ENCODE measurements at regions not wholly inside any gene's neighbourhood (a gene's known extent, or its start where the extent isn't known, plus 50 kb on each side); places are given as distances from the start of the nearest gene placed in this dataset.

DNA sequence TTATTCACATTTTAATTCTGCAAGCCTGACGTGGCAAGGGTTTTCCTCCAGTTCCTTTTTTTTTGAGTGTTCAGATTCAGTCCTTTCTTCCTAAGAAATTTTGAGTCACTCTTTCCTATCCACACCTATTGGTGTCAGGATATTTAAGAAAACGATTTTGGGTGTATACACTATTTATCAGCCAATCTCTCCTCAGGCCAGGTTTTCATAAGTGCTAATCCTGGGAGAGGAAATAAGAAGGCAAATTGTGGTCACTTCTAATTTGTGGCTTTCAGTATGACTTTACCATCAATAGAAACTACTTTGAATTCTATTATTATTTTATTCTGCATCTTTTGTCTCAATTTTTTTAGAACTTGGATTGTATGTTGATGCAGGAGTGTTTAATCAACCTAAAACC lies 174.4 kb downstream of the DSEL start:
- no peak for DNase-seq (ENCODE audit: low spot score)
- no peak for ATAC-seq (ENCODE audit: low FRiP score)
- TF ChIP-seq, protein P1, sequence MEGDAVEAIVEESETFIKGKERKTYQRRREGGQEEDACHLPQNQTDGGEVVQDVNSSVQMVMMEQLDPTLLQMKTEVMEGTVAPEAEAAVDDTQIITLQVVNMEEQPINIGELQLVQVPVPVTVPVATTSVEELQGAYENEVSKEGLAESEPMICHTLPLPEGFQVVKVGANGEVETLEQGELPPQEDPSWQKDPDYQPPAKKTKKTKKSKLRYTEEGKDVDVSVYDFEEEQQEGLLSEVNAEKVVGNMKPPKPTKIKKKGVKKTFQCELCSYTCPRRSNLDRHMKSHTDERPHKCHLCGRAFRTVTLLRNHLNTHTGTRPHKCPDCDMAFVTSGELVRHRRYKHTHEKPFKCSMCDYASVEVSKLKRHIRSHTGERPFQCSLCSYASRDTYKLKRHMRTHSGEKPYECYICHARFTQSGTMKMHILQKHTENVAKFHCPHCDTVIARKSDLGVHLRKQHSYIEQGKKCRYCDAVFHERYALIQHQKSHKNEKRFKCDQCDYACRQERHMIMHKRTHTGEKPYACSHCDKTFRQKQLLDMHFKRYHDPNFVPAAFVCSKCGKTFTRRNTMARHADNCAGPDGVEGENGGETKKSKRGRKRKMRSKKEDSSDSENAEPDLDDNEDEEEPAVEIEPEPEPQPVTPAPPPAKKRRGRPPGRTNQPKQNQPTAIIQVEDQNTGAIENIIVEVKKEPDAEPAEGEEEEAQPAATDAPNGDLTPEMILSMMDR (IDR thresholded peaks at IDR 0.05) = no peak

DNA sequence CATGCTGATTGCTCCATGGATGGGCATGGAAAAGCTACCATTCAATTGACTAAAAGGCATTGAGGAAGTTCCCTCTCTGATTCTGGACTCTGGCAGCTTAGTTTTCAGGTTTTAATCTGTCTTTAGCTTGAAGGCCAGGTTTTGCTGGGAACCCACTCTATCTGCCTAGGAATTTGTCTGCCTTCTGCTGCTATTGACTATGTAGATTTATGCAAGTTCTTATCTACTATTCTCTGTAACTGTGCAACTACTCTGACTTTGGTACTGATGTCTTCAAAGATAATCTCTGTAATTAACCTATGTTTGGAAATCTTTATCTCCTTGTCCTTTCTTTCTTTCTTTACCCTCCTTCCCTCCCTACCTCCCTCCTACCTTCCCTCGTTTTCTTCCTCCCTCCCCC lies 178.8 kb downstream of the DSEL start:
- DNase-seq (ENCODE audit: low spot score) (no peak), ATAC-seq (ENCODE audit: low FRiP score) (no peak)
- TF ChIP-seq, protein P1 (IDR thresholded peaks at IDR 0.05) = no peak

DNA sequence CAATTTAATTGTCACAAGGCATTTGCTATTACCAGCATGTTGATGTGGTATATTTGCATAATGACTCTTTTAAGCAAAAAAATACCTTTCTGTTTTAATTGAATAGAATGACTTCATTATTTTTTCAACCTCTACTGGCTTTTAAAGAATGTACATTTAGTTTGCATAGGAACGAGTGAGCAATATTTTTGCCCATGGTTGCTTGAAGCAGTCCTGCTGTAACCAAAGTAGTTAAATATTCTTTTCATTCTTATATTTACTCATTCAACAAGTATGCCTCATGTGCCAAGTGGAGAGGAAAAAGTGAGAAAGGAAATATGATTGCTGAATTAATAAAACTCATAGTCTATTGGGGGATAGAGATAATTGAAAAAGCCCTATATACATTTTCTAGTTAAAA lies 184.7 kb downstream of the DSEL start:
- DNase-seq (ENCODE audit: low spot score) (no peak), ATAC-seq (ENCODE audit: low FRiP score) (no peak)
- TF ChIP-seq, protein P1 (IDR thresholded peaks at IDR 0.05) = no peak

DNA sequence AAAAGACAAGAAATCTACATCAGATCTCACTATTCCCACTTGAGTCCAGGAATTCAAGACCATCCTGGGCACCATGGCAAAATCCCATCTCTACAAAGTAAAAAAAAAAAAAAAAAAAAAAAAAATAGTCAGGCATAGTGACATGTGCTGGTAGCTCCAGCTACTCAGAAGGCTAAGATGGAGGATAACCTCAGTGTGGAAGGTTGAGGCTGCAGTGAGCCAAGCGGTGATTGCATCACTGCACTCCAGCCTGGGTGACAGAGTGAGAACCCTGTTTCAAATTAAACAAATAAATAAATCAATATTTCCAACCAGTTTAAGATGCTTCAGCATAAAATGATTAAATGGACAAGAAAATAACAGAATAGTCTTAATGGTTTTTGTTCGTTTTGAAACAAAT lies 197.4 kb downstream of the DSEL start:
- TF ChIP-seq, protein P1 (IDR thresholded peaks at IDR 0.05) = no peak
- ATAC-seq (ENCODE audit: low FRiP score) = no peak
- no peak for DNase-seq (ENCODE audit: low spot score)

DNA sequence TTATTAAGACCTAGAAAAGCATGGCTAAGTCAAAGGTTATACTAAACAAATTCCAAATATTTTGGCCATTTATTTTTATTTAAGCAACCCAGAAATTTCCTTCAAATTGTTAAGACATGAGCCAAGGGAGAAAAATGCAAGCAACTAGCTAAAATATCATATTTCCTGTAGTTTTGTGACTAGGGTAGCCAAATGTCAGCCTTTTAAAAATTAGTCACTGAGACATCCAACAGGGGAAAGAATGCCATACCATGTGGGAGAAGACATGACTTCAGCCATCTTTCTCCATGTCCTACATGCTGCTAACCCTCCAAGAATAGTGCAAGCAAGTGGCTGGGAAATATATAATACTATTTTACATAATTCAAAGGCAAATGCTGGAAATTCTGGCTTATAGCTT lies 197.9 kb downstream of the DSEL start:
- DNase-seq (ENCODE audit: low spot score) (no peak), ATAC-seq (ENCODE audit: low FRiP score) (no peak)
- TF ChIP-seq, protein P1 (IDR thresholded peaks at IDR 0.05) = no peak

DNA sequence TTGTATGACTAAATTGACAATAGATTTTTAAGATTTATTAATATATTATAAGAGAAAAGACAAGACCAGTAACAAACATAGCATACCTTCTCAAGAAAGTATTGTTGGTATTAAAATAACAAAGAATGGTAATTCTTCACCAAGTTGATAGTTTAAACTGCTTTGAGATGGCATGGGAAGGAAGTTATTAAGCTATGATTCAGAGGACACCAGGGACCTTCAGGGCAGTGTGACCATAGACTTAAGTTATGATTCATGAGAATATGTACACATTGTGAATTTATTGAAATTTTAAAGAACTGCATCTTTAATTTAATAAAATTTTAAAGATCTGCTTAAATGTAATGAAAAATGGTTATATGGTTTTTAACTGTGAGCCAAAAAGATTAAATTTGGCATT lies 205.7 kb downstream of the DSEL start:
- ATAC-seq (ENCODE audit: low FRiP score) (no peak), DNase-seq (ENCODE audit: low spot score) (no peak)
- TF ChIP-seq, protein P1 (IDR thresholded peaks at IDR 0.05) = no peak

DNA sequence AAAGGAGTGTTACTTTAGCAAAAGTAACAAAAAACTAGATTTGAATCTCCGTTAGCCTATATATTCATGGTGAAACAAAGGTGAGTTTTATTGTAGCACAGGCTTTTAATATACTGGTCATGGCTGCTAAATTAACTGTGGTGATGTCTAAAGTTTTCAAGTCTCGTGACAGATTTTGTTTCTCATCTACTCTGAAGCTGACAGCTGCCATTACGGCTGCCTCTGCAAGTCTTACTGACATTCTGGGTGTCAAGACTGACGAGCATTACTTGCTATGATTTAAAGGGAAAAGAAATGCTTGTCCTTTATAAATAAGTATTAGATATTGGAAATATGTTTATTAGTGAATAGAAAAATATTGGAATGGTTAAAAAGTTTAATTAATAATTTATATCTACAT lies 207.7 kb downstream of the DSEL start:
- ATAC-seq (ENCODE audit: low FRiP score) (no peak), DNase-seq (ENCODE audit: low spot score) (no peak)
- TF ChIP-seq, protein P1 (IDR thresholded peaks at IDR 0.05) = no peak
